GM12878 (cell line): ENCODE measurements at regions not wholly inside any gene's neighbourhood (a gene's known extent, or its start where the extent isn't known, plus 50 kb on each side); places are given as distances from the start of the nearest gene placed in this dataset.

Experiments
- ATAC-seq: fragments of 200-7000 bp; cut with Tn5 transposase; 3 replicates; pipeline ENCODE4 v1.9.1; 2020; ENCODE audit warnings: mild to moderate bottlenecking, moderate library complexity
- BruUV-seq: library from RNA; stranded (reverse); fragments of 400-500 nt; replicated peaks from 2 replicates; lab custom pipeline; 2021; lab: Mats Ljungman, UMichigan
- CTCF ChIA-PET: fragments of 300-600 bp; sonication (Branson Sonifier 250); formaldehyde crosslinking; extraction: SDS; loops from one replicate; lab custom pipeline; 2021; ENCODE audit warnings: inconsistent platforms; lab: Yijun Ruan, JAX
- POLR2A ChIA-PET: fragments of 350-600 bp; formaldehyde crosslinking; extraction: SDS; loops from one replicate; lab custom pipeline; 2021; ENCODE audit warnings: inconsistent platforms; lab: Charles Lee
- RAD21 ChIA-PET: fragments of 300-600 bp; sonication (Branson Sonifier 250); formaldehyde crosslinking; loops from one replicate; lab custom pipeline; 2023; ENCODE audit warnings: antibody characterized with exemption; ENCODE audit not compliant: unreplicated experiment; lab: Charles Lee
- SMC1A ChIA-PET: fragments of 300-600 bp; sonication (Branson Sonifier 250); formaldehyde crosslinking; loops from one replicate; lab custom pipeline; 2023; ENCODE audit not compliant: unreplicated experiment, uncharacterized antibody; lab: Charles Lee
- DNase-seq: peaks from one replicate; pipeline ENCODE4 v3.0.0-alpha.2; 2011; ENCODE audit warnings: low read depth, low spot score
- FAIRE-seq: peaks from 3 replicates; lab custom pipeline; 2011; peaks lifted over from hg19 to GRCh38; lab: Jason Lieb, UNC
- H2AFZ ChIP-seq: 2 replicates; pipeline ENCODE4 v1.6.0; 2011; ENCODE audit warnings: low read depth, low read length, control low read depth; ENCODE audit not compliant: control insufficient read depth
- H3K27ac ChIP-seq: 2 replicates; pipeline ENCODE4 v1.5.1; 2011; ENCODE audit warnings: control low read depth; ENCODE audit not compliant: control insufficient read depth, insufficient read depth
- H3K27me3 ChIP-seq, 2 experiments: replicated peaks in 1 of 2; 2 replicates each; pipeline versions ENCODE4 v1.6.0 to v1.6.1; 2011; ENCODE audit warnings: low read length in 1 of 2; ENCODE audit not compliant: control insufficient read depth in 2 of 2, insufficient read depth in 2 of 2
- H3K36me3 ChIP-seq, 2 experiments: 2 replicates each; pipeline ENCODE4 v1.5.1; 2011; ENCODE audit warnings: low read length in 1 of 2; ENCODE audit not compliant: control insufficient read depth in 2 of 2, insufficient read depth in 2 of 2
- H3K4me1 ChIP-seq: 2 replicates; pipeline ENCODE4 v1.6.1; 2011; ENCODE audit warnings: mild to moderate bottlenecking, low read length, moderate library complexity, mixed read lengths; ENCODE audit not compliant: control insufficient read depth, insufficient read depth
- H3K4me2 ChIP-seq: 2 replicates; pipeline ENCODE4 v1.6.0; 2011; ENCODE audit warnings: control low read depth; ENCODE audit not compliant: control insufficient read depth, insufficient read depth
- H3K4me3 ChIP-seq: fragments of 200-600 bp; sonication (generic); 2 replicates; pipeline ENCODE4 v1.5.1; 2016
- H3K79me2 ChIP-seq: 2 replicates; pipeline ENCODE4 v1.6.0; 2011; ENCODE audit warnings: low read length; ENCODE audit not compliant: control insufficient read depth, insufficient read depth
- H3K9ac ChIP-seq: 2 replicates; pipeline ENCODE4 v1.8.0; 2011; ENCODE audit warnings: low read length, control low read depth, mixed read lengths; ENCODE audit not compliant: control insufficient read depth, insufficient read depth
- H3K9me3 ChIP-seq: replicated peaks from 3 replicates; pipeline ENCODE4 v1.5.1; 2011; ENCODE audit warnings: mild to moderate bottlenecking, low read length; ENCODE audit not compliant: control insufficient read depth, insufficient read depth
- H4K20me1 ChIP-seq: 2 replicates; pipeline ENCODE4 v1.6.0; 2011; ENCODE audit not compliant: control insufficient read depth, insufficient read depth
- BMI1 ChIP-seq: fragments of 450-650 bp; IDR thresholded peaks from 2 replicates; pipeline ENCODE4 v1.6.1; 2016; ENCODE audit warnings: mild to moderate bottlenecking, moderate library complexity, borderline replicate concordance
- CBX5 ChIP-seq: sonication (generic); IDR thresholded peaks from 2 replicates; pipeline ENCODE4 v1.6.1; 2016; ENCODE audit warnings: low read depth, moderate library complexity, mild to moderate bottlenecking, inconsistent platforms
- CREB1 ChIP-seq: IDR thresholded peaks from 2 replicates; pipeline ENCODE4 v1.6.1; 2012; ENCODE audit warnings: low read depth, mild to moderate bottlenecking, inconsistent platforms
- EGR1 ChIP-seq, 2 experiments: IDR thresholded peaks; 1 replicate in 1 of 2; 2 replicates in 1 of 2; pipeline ENCODE4 v1.6.1; 2011 to 2012; ENCODE audit warnings: low read depth in 2 of 2, low read length in 2 of 2, borderline replicate concordance in 1 of 2, mild to moderate bottlenecking in 1 of 2, moderate library complexity in 1 of 2
- ESRRA ChIP-seq: IDR thresholded peaks from 2 replicates; pipeline ENCODE4 v1.6.1; 2012; ENCODE audit warnings: mild to moderate bottlenecking, low read length, improper control_type of control experiment
- GATAD2B ChIP-seq: fragments of 450-650 bp; conservative IDR thresholded peaks from 2 replicates; pipeline ENCODE4 v1.6.1; 2017; ENCODE audit warnings: low read depth, mild to moderate bottlenecking, moderate library complexity
- HCFC1 ChIP-seq: fragments of 150-350 bp; IDR thresholded peaks from 2 replicates; pipeline ENCODE4 v1.6.1; 2014; ENCODE audit warnings: low read length
- HDGF ChIP-seq: fragments of 450-650 bp; IDR thresholded peaks from 2 replicates; pipeline ENCODE4 v1.6.1; 2016; ENCODE audit warnings: antibody characterized with exemption
- KLF5 ChIP-seq: fragments of 450-650 bp; IDR thresholded peaks from 2 replicates; pipeline ENCODE4 v1.6.1; 2014; ENCODE audit warnings: mild to moderate bottlenecking; ENCODE audit not compliant: partially characterized antibody
- MTA2 ChIP-seq: fragments of 450-650 bp; IDR thresholded peaks from 2 replicates; pipeline ENCODE4 v1.6.1; 2016; ENCODE audit warnings: low read depth, mild to moderate bottlenecking, moderate library complexity
- NFYA ChIP-seq: IDR thresholded peaks from 2 replicates; pipeline ENCODE4 v1.6.1; 2011; ENCODE audit warnings: low read depth, mild to moderate bottlenecking, low read length, improper control_type of control experiment, borderline replicate concordance
- RFX5 ChIP-seq: IDR thresholded peaks from 2 replicates; pipeline ENCODE4 v1.6.1; 2011; ENCODE audit warnings: low read depth, low read length, improper control_type of control experiment
- YBX1 ChIP-seq: fragments of 450-650 bp; IDR thresholded peaks from 2 replicates; pipeline ENCODE4 v1.6.1; 2016; ENCODE audit warnings: antibody characterized with exemption
- ZNF622 ChIP-seq: fragments of 450-650 bp; IDR thresholded peaks from 2 replicates; pipeline ENCODE4 v1.6.1; 2017; ENCODE audit warnings: mild to moderate bottlenecking, inconsistent platforms
- WGBS: methylation state at CpG from one replicate; pipeline ENCODE4 v1.1.6; 2016; ENCODE audit warnings: low lambda C conversion rate; ENCODE audit not compliant: insufficient replicate concordance, insufficient coverage; ENCODE audit errors: missing lambda C conversion rate; 5-methylcytosine and 5-hydroxymethylcytosine counted together
- in situ Hi-C: fragments of 300-500 bp; cut with MboI; formaldehyde crosslinking; loops from 9 replicates; pipeline ENCODE4 v1.14.3; 2018; ENCODE audit warnings: mixed read lengths
- intact Hi-C: fragments of 100-400 bp; cut with micrococcal nuclease; formaldehyde crosslinking; loops from one replicate; pipeline ENCODE4 v1.14.2; 2022; ENCODE audit not compliant: unreplicated experiment
- TF ChIP-seq, protein P1 (sequence below): fragments of 450-650 bp; formaldehyde crosslinking; IDR thresholded peaks from 2 replicates; pipeline ENCODE4 v1.5.0; 2022; ENCODE audit warnings: mild to moderate bottlenecking, missing genetic modification characterization
- TF ChIP-seq, protein P2 (sequence below): IDR thresholded peaks from 2 replicates; pipeline ENCODE4 v1.6.1; 2011; ENCODE audit warnings: mild to moderate bottlenecking, low read depth, low read length, moderate library complexity; ENCODE audit not compliant: insufficient replicate concordance

GRCh38 chr6:8943073-8943472, 507.7 kb upstream of the SLC35B3 start:
- TF ChIP-seq KLF5 = no peak
- no peak for TF ChIP-seq RFX5
- TF ChIP-seq CBX5 = no peak
- no peak overlapping the region for H3K27ac ChIP-seq
- FAIRE-seq (no peak), ATAC-seq (no peak), DNase-seq (no peak)
- no TSS peak for BruUV-seq
- H3K9me3 ChIP-seq = no peaks in the 10 kb centered on the region
- ChIA-PET CTCF (no interaction called here), RAD21 (no interaction called here), POLR2A (no interaction called here), SMC1A (interaction anchor here (0.7 to 0.9 kb wide), 2 partner anchors 41 to 1518 kb away, joined by 3 read pairs; no protein-coding TSS in a partner anchor)
- H3K9ac ChIP-seq = no peak overlapping the region
- no peaks in the 10 kb centered on the region for H3K27me3 ChIP-seq
- H3K4me1 ChIP-seq = no peaks in the 10 kb centered on the region
- no peaks in the 10 kb centered on the region for H3K79me2 ChIP-seq
- intact Hi-C loops = no loop called here
- H4K20me1 ChIP-seq = no peaks in the 10 kb centered on the region
- H2AFZ ChIP-seq = no peak overlapping the region
- no peak overlapping the region for H3K4me3 ChIP-seq
- no peak overlapping the region for H3K4me2 ChIP-seq
- WGBS = 20% methylated on average over 3 of the region's 3 CpGs
- H3K36me3 ChIP-seq = no peaks in the 10 kb centered on the region
- in situ Hi-C loops = no loop called here

GRCh38 chr6:8941577-8941976, 506.2 kb upstream of the SLC35B3 start:
- ChIA-PET POLR2A (no interaction called here), CTCF (no interaction called here), SMC1A (no interaction called here), RAD21 (no interaction called here)
- intact Hi-C loops (no loop called here), in situ Hi-C loops (no loop called here)
- Histone ChIP-seq H3K9ac (no peak overlapping the region), H3K36me3 (no peaks in the 10 kb centered on the region), H3K27me3 (no peaks in the 10 kb centered on the region), H3K79me2 (no peaks in the 10 kb centered on the region), H3K4me3 (no peak overlapping the region), H3K4me1 (no peaks in the 10 kb centered on the region), H3K9me3 (no peaks in the 10 kb centered on the region), H3K4me2 (no peak overlapping the region), H3K27ac (no peak overlapping the region), H4K20me1 (no peaks in the 10 kb centered on the region), H2AFZ (no peak overlapping the region)
- 4% methylated on average over 2 of the region's 2 CpGs for WGBS
- FAIRE-seq = no peak
- no peak for ATAC-seq
- no peak for DNase-seq
- no TSS peak for BruUV-seq
- TF ChIP-seq BMI1 (no peak), EGR1 (IDR thresholded peaks at IDR 0.05; ENCODE audit: borderline replicate concordance in 1 of 2, low read depth in 2 of 2, low read length in 2 of 2) (no peak), MTA2 (no peak), ESRRA (no peak), NFYA (no peak), YBX1 (no peak), GATAD2B (no peak), HCFC1 (no peak), HDGF (no peak), CREB1 (no peak), ZNF622 (no peak)
- TF ChIP-seq, protein P1, sequence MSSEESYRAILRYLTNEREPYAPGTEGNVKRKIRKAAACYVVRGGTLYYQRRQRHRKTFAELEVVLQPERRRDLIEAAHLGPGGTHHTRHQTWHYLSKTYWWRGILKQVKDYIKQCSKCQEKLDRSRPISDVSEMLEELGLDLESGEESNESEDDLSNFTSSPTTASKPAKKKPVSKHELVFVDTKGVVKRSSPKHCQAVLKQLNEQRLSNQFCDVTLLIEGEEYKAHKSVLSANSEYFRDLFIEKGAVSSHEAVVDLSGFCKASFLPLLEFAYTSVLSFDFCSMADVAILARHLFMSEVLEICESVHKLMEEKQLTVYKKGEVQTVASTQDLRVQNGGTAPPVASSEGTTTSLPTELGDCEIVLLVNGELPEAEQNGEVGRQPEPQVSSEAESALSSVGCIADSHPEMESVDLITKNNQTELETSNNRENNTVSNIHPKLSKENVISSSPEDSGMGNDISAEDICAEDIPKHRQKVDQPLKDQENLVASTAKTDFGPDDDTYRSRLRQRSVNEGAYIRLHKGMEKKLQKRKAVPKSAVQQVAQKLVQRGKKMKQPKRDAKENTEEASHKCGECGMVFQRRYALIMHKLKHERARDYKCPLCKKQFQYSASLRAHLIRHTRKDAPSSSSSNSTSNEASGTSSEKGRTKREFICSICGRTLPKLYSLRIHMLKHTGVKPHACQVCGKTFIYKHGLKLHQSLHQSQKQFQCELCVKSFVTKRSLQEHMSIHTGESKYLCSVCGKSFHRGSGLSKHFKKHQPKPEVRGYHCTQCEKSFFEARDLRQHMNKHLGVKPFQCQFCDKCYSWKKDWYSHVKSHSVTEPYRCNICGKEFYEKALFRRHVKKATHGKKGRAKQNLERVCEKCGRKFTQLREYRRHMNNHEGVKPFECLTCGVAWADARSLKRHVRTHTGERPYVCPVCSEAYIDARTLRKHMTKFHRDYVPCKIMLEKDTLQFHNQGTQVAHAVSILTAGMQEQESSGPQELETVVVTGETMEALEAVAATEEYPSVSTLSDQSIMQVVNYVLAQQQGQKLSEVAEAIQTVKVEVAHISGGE = no peak
- TF ChIP-seq, protein P2, sequence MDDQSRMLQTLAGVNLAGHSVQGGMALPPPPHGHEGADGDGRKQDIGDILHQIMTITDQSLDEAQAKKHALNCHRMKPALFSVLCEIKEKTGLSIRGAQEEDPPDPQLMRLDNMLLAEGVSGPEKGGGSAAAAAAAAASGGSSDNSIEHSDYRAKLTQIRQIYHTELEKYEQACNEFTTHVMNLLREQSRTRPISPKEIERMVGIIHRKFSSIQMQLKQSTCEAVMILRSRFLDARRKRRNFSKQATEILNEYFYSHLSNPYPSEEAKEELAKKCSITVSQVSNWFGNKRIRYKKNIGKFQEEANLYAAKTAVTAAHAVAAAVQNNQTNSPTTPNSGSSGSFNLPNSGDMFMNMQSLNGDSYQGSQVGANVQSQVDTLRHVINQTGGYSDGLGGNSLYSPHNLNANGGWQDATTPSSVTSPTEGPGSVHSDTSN = no peak
